HG02759 (cell line): ENCODE measurements at regions not wholly inside any gene's neighbourhood (a gene's known extent, or its start where the extent isn't known, plus 50 kb on each side); places are given as distances from the start of the nearest gene placed in this dataset.

Experiments used
- ATAC-seq: cut with Tn5 transposase; IDR thresholded peaks from one replicate; pipeline ENCODE4 v1.9.1; 2021; ENCODE audit warnings: mild to moderate bottlenecking, moderate library complexity; ENCODE audit not compliant: unreplicated experiment

- ATAC-seq: no peak
Observed at GRCh38 chr11:27968461-27968860, 139.5 kb downstream of the KIF18A start.

GRCh38 chr11:27965559-27965958 lies 142.4 kb downstream of the KIF18A start:
- ATAC-seq: no peak

GRCh38 chr11:27963370-27963769 lies 144.6 kb downstream of the KIF18A start:
- ATAC-seq: no peak

- no peak for ATAC-seq
Observed at GRCh38 chr11:27949951-27950738, 157.8 kb downstream of the KIF18A start.

GRCh38 chr11:27945348-27945747 lies 162.6 kb downstream of the KIF18A start:
- ATAC-seq: no peak

GRCh38 chr11:27938011-27938410 lies 169.9 kb downstream of the KIF18A start:
- no peak for ATAC-seq

- no peak for ATAC-seq
Observed at GRCh38 chr11:27934830-27935145, 173.2 kb downstream of the KIF18A start.

- no peak for ATAC-seq
Observed at GRCh38 chr11:27933992-27934829, 173.7 kb downstream of the KIF18A start.

GRCh38 chr11:27931770-27932169 lies 176.2 kb downstream of the KIF18A start:
- no peak for ATAC-seq

- ATAC-seq: no peak
Observed at GRCh38 chr11:27930946-27931345, 177.0 kb downstream of the KIF18A start.

- no peak for ATAC-seq
Observed at GRCh38 chr11:27928809-27929208, 179.1 kb downstream of the KIF18A start.

- ATAC-seq: no peak
Observed at GRCh38 chr11:27926981-27927481, 180.9 kb downstream of the KIF18A start.

GRCh38 chr11:27926486-27926885 lies 181.5 kb downstream of the KIF18A start:
- no peak for ATAC-seq

GRCh38 chr11:27921472-27921871 lies 186.5 kb downstream of the KIF18A start:
- ATAC-seq: no peak

- peak; percentile 93 for ATAC-seq
Observed at GRCh38 chr11:27916541-27917100, 191.3 kb downstream of the KIF18A start.

GRCh38 chr11:27914080-27914479 lies 193.9 kb downstream of the KIF18A start:
- ATAC-seq: no peak

GRCh38 chr11:27913650-27914049 lies 194.3 kb downstream of the KIF18A start:
- no peak for ATAC-seq

- ATAC-seq: no peak
Observed at GRCh38 chr11:27912916-27913315, 195.0 kb downstream of the KIF18A start.

- ATAC-seq: no peak
Observed at GRCh38 chr11:27910186-27910931, 197.6 kb downstream of the KIF18A start.

- no peak for ATAC-seq
Observed at GRCh38 chr11:27909386-27909785, 198.6 kb downstream of the KIF18A start.

- no peak for ATAC-seq
Observed at GRCh38 chr11:27908621-27909020, 199.3 kb downstream of the KIF18A start.
